GM23248 (cell line): ENCODE measurements at regions not wholly inside any gene's neighbourhood (a gene's known extent, or its start where the extent isn't known, plus 50 kb on each side); places are given as distances from the start of the nearest gene placed in this dataset.
"Not testable (repeated sequence)": the region's sequence is repeated elsewhere in the genome, so short reads cannot be mapped to it uniquely, and the experiment has no call there.

Source experiments
- EZH2 ChIP-seq: fragments of 200-600 bp; sonication (generic); IDR thresholded peaks from 2 replicates; pipeline ENCODE4 v1.6.1; 2018; ENCODE audit warnings: antibody characterized with exemption, mild to moderate bottlenecking; ENCODE audit not compliant: insufficient read depth, poor library complexity, severe bottlenecking
- EZH2phosphoT487 ChIP-seq: fragments of 200-600 bp; sonication (generic); IDR thresholded peaks from 2 replicates; pipeline ENCODE4 v1.6.1; 2018; ENCODE audit warnings: antibody characterized with exemption, moderate library complexity, mild to moderate bottlenecking, low read depth; ENCODE audit not compliant: insufficient read depth

DNA sequence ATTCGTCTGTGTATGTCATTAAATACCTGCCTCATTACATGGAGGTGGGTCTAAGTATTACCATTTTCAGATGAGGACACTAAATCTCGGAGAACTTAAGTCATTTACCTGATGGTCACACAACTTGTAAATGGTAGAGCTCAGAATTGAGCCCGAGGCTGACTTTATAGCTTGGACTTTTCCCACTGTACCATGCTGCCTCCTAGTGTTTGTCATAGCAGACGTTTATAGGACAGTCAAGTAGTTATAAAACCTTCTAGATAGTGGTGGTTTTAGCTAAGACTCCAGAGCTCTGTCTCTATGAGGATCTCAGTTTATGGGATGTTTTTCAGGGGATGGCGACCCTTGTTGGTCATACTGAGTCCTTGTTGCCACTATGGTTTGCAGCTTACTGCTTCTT is 271.8 kb downstream of the ZNF37A start:
- not testable (repeated sequence) for TF ChIP-seq EZH2, EZH2phosphoT487
